ENCODE measurements at regions not wholly inside any gene's neighbourhood (a gene's known extent, or its start where the extent isn't known, plus 50 kb on each side); places are given as distances from the start of the nearest gene placed in this dataset.

GRCh38 chr2:833180-833579 is 117.5 kb upstream of the SNTG2 start:
- TF ChIP-seq CTCF (IDR thresholded peaks at IDR 0.05) = no peak
- TF ChIP-seq POLR2AphosphoS5 (IDR thresholded peaks at IDR 0.05) = no peak
- no peak for TF ChIP-seq EP300 (IDR thresholded peaks at IDR 0.05)
- no peak for TF ChIP-seq POLR2A (IDR thresholded peaks at IDR 0.05)
